ENCODE measurements at regions not wholly inside any gene's neighbourhood (a gene's known extent, or its start where the extent isn't known, plus 50 kb on each side); places are given as distances from the start of the nearest gene placed in this dataset.

DNA sequence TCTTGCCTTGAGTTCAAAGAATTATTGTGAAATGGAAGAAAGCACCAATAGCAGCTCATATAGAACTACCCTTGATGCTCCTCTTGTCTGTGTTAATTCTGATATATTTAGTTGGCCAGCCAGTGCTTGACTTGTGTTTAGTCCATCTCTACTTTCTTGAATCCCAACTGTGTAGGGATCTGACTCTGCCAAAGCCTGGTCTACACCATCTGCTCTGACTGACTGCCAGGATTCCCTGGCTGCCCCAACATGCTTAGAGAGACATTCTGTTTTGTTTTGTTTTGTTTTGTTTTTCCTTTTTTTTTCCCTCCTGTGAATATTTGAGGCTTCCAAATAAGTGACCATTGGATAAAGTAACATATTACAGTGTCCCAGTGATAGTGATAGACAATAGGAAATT is 953.7 kb upstream of the MANEA start:
- TF ChIP-seq, protein P1, sequence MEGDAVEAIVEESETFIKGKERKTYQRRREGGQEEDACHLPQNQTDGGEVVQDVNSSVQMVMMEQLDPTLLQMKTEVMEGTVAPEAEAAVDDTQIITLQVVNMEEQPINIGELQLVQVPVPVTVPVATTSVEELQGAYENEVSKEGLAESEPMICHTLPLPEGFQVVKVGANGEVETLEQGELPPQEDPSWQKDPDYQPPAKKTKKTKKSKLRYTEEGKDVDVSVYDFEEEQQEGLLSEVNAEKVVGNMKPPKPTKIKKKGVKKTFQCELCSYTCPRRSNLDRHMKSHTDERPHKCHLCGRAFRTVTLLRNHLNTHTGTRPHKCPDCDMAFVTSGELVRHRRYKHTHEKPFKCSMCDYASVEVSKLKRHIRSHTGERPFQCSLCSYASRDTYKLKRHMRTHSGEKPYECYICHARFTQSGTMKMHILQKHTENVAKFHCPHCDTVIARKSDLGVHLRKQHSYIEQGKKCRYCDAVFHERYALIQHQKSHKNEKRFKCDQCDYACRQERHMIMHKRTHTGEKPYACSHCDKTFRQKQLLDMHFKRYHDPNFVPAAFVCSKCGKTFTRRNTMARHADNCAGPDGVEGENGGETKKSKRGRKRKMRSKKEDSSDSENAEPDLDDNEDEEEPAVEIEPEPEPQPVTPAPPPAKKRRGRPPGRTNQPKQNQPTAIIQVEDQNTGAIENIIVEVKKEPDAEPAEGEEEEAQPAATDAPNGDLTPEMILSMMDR (IDR thresholded peaks at IDR 0.05), result no peak
- TF ChIP-seq POLR2AphosphoS5 (IDR thresholded peaks at IDR 0.05) (no peak), EP300 (IDR thresholded peaks at IDR 0.05) (no peak)
